ENCODE measurements at regions not wholly inside any gene's neighbourhood (a gene's known extent, or its start where the extent isn't known, plus 50 kb on each side); places are given as distances from the start of the nearest gene placed in this dataset.

- no peak for TF ChIP-seq YY1 (IDR thresholded peaks at IDR 0.05; ENCODE audit: insufficient read depth, insufficient read length)
- TF ChIP-seq SUZ12 (IDR thresholded peaks at IDR 0.05; ENCODE audit: extremely low read depth, insufficient read depth, insufficient read length), result no peak
Measured at GRCh38 chr2:172162225-172162733, 59.6 kb upstream of the DLX2 start.

All from NT2/D1 (cell line).